Activated CD8-positive, alpha-beta memory T cell treated with anti-CD3 and anti-CD28 coated beads for 4 hours (primary cell): ENCODE measurements at regions not wholly inside any gene's neighbourhood (a gene's known extent, or its start where the extent isn't known, plus 50 kb on each side); places are given as distances from the start of the nearest gene placed in this dataset.
"Not testable (repeated sequence)": the region's sequence is repeated elsewhere in the genome, so short reads cannot be mapped to it uniquely, and the experiment has no call there.

Source experiments
- DNase-seq, 2 donors: peaks; one replicate each; pipeline ENCODE4 v3.0.0-alpha.2; 2020; ENCODE audit warnings: low read depth in 2 of 2

- no peak for DNase-seq
Measured at GRCh38 chr7:94174375-94174774, 170.2 kb upstream of the BET1 start.

GRCh38 chr7:94174956-94175355 lies 170.8 kb upstream of the BET1 start:
- DNase-seq, result no peak

- no peak for DNase-seq
Measured at GRCh38 chr7:94176694-94177200, 172.6 kb upstream of the BET1 start.

GRCh38 chr7:94177441-94177840 lies 173.3 kb upstream of the BET1 start:
- no peak for DNase-seq

GRCh38 chr7:94178230-94178629 lies 174.1 kb upstream of the BET1 start:
- no peak for DNase-seq

- DNase-seq, result no peak
Measured at GRCh38 chr7:94179466-94179865, 175.3 kb upstream of the BET1 start.

- no peak for DNase-seq
Measured at GRCh38 chr7:94182066-94182465, 177.9 kb upstream of the BET1 start.

GRCh38 chr7:94182721-94183120 lies 178.6 kb upstream of the BET1 start:
- DNase-seq, result no peak

- no peak for DNase-seq
Measured at GRCh38 chr7:94183289-94183749, 179.2 kb upstream of the BET1 start.

- DNase-seq, result no peak
Measured at GRCh38 chr7:94183891-94184290, 179.7 kb upstream of the BET1 start.

GRCh38 chr7:94188350-94188749 lies 184.2 kb upstream of the BET1 start:
- DNase-seq, result no peak

- no peak for DNase-seq
Measured at GRCh38 chr7:94190599-94191061, 186.5 kb upstream of the BET1 start.

- not testable (repeated sequence) for DNase-seq
Measured at GRCh38 chr7:94194426-94194825, 190.3 kb upstream of the BET1 start.

GRCh38 chr7:94195201-94195600 lies 191.0 kb upstream of the BET1 start:
- DNase-seq, result no peak

- no peak for DNase-seq
Measured at GRCh38 chr7:94195813-94196212, 191.7 kb upstream of the BET1 start.

- DNase-seq, result no peak
Measured at GRCh38 chr7:94205529-94205928, 189.2 kb upstream of the COL1A2 start.

GRCh38 chr7:94206295-94206694 lies 188.4 kb upstream of the COL1A2 start:
- DNase-seq, result no peak

GRCh38 chr7:94212160-94212559 lies 182.5 kb upstream of the COL1A2 start:
- DNase-seq, result no peak

GRCh38 chr7:94216944-94217461 lies 177.7 kb upstream of the COL1A2 start:
- no peak for DNase-seq

- no peak for DNase-seq
Measured at GRCh38 chr7:94217766-94218165, 176.9 kb upstream of the COL1A2 start.

GRCh38 chr7:94222516-94222915 lies 172.2 kb upstream of the COL1A2 start:
- no peak for DNase-seq

- DNase-seq, result no peak
Measured at GRCh38 chr7:94223375-94224084, 171.2 kb upstream of the COL1A2 start.

GRCh38 chr7:94228223-94228622 lies 166.5 kb upstream of the COL1A2 start:
- no peak for DNase-seq
